WTC11 (cell line): ENCODE measurements at regions not wholly inside any gene's neighbourhood (a gene's known extent, or its start where the extent isn't known, plus 50 kb on each side); places are given as distances from the start of the nearest gene placed in this dataset.

ENCODE experiments used
- ATAC-seq: fragments of 200-7000 bp; cut with Tn5 transposase; 2 replicates; pipeline ENCODE4 v1.10.0; 2021; ENCODE audit warnings: mild to moderate bottlenecking, moderate library complexity
- CTCF ChIA-PET: fragments of 300-600 bp; sonication (Branson Sonifier 250); formaldehyde crosslinking; loops from one replicate; lab custom pipeline; 2021; ENCODE audit warnings: antibody characterized with exemption; lab: Charles Lee
- POLR2A ChIA-PET: fragments of 350-600 bp; sonication (Branson Sonifier 250); formaldehyde crosslinking; loops from one replicate; lab custom pipeline; 2021; ENCODE audit warnings: antibody characterized with exemption; lab: Charles Lee
- DNase-seq: peaks from one replicate; pipeline ENCODE4 v3.0.0; 2021; ENCODE audit warnings: low spot score
- H3K27ac Mint-ChIP-seq: 2 replicates; pipeline ENCODE4 v1.8.0; 2021; ENCODE audit warnings: mixed read lengths
- H3K27me3 Mint-ChIP-seq: 2 replicates; pipeline ENCODE4 v1.8.0; 2021; ENCODE audit warnings: low read depth, mild to moderate bottlenecking, moderate library complexity, mixed read lengths
- H3K36me3 Mint-ChIP-seq: 2 replicates; pipeline ENCODE4 v1.8.0; 2021; ENCODE audit warnings: mixed read lengths
- H3K4me1 Mint-ChIP-seq: 2 replicates; pipeline ENCODE4 v1.8.0; 2022; ENCODE audit warnings: mixed read lengths
- H3K4me3 Mint-ChIP-seq: 2 replicates; pipeline ENCODE4 v1.8.0; 2021; ENCODE audit warnings: mild to moderate bottlenecking, moderate library complexity, mixed read lengths
- H3K9me3 Mint-ChIP-seq: 2 replicates; pipeline ENCODE4 v1.8.0; 2021; ENCODE audit warnings: mixed read lengths
- AFF4 ChIP-seq: sonication (generic); formaldehyde crosslinking; IDR thresholded peaks from 2 replicates; pipeline ENCODE4 v1.8.1; 2023; ENCODE audit warnings: mild to moderate bottlenecking, missing genetic modification reagents, borderline replicate concordance
- ATF3 ChIP-seq: sonication (generic); formaldehyde crosslinking; conservative IDR thresholded peaks from 2 replicates; pipeline ENCODE4 v1.8.1; 2022; ENCODE audit warnings: mild to moderate bottlenecking, missing genetic modification reagents
- EMX1 ChIP-seq: fragments of 250-450 bp; sonication (Bioruptor Pico); IDR thresholded peaks from 2 replicates; pipeline ENCODE4 v1.8.0; 2021; ENCODE audit warnings: mild to moderate bottlenecking
- FOXK1 ChIP-seq: sonication (generic); formaldehyde crosslinking; IDR thresholded peaks from 2 replicates; pipeline ENCODE4 v1.8.0; 2022; ENCODE audit warnings: mild to moderate bottlenecking, moderate library complexity, missing genetic modification reagents
- FOXP1 ChIP-seq: sonication (generic); formaldehyde crosslinking; IDR thresholded peaks from 2 replicates; pipeline ENCODE4 v1.8.0; 2022; ENCODE audit warnings: missing genetic modification reagents, mild to moderate bottlenecking, moderate library complexity, borderline replicate concordance
- GABPB1 ChIP-seq: sonication (generic); formaldehyde crosslinking; IDR thresholded peaks from 2 replicates; pipeline ENCODE4 v1.8.1; 2023; ENCODE audit warnings: mild to moderate bottlenecking, missing genetic modification reagents
- GTF2I ChIP-seq: fragments of 250-450 bp; sonication (Bioruptor Pico); conservative IDR thresholded peaks from 2 replicates; pipeline ENCODE4 v1.4.0; 2021; ENCODE audit warnings: mild to moderate bottlenecking
- IRF2 ChIP-seq: sonication (generic); formaldehyde crosslinking; IDR thresholded peaks from 2 replicates; pipeline ENCODE4 v1.8.0; 2022; ENCODE audit warnings: low read depth, missing genetic modification reagents, borderline replicate concordance
- KAT7 ChIP-seq: sonication (generic); formaldehyde crosslinking; IDR thresholded peaks from 2 replicates; pipeline ENCODE4 v1.8.1; 2023; ENCODE audit warnings: missing genetic modification reagents, mild to moderate bottlenecking, borderline replicate concordance
- MYBL2 ChIP-seq: sonication (generic); formaldehyde crosslinking; IDR thresholded peaks from 2 replicates; pipeline ENCODE4 v1.8.1; 2023; ENCODE audit warnings: mild to moderate bottlenecking, moderate library complexity, missing genetic modification reagents
- NFATC4 ChIP-seq: fragments of 250-450 bp; sonication (Bioruptor Pico); IDR thresholded peaks from 2 replicates; pipeline ENCODE4 v1.9.0; 2021; ENCODE audit warnings: mild to moderate bottlenecking
- NFE2L1 ChIP-seq: sonication (generic); formaldehyde crosslinking; IDR thresholded peaks from 2 replicates; pipeline ENCODE4 v1.8.1; 2023; ENCODE audit warnings: missing genetic modification reagents
- NFYB ChIP-seq: sonication (generic); formaldehyde crosslinking; conservative IDR thresholded peaks from 2 replicates; pipeline ENCODE4 v1.8.0; 2022; ENCODE audit warnings: low read depth, missing genetic modification reagents
- OVOL2 ChIP-seq: fragments of 250-450 bp; sonication (Bioruptor Pico); IDR thresholded peaks from 2 replicates; pipeline ENCODE4 v1.9.0; 2021; ENCODE audit warnings: mild to moderate bottlenecking, borderline replicate concordance
- PREB ChIP-seq: sonication (generic); formaldehyde crosslinking; IDR thresholded peaks from 2 replicates; pipeline ENCODE4 v1.8.1; 2022; ENCODE audit warnings: mild to moderate bottlenecking, missing genetic modification reagents, moderate library complexity, borderline replicate concordance
- SP1 ChIP-seq: sonication (generic); formaldehyde crosslinking; conservative IDR thresholded peaks from 2 replicates; pipeline ENCODE4 v1.8.1; 2022; ENCODE audit warnings: missing genetic modification reagents
- TEAD4 ChIP-seq: sonication (generic); formaldehyde crosslinking; IDR thresholded peaks from 2 replicates; pipeline ENCODE4 v1.8.0; 2022; ENCODE audit warnings: mild to moderate bottlenecking, missing genetic modification reagents
- ZBTB21 ChIP-seq: sonication (generic); formaldehyde crosslinking; IDR thresholded peaks from 2 replicates; pipeline ENCODE4 v1.8.1; 2023; ENCODE audit warnings: mild to moderate bottlenecking, missing genetic modification reagents, borderline replicate concordance
- ZNF281 ChIP-seq: sonication (generic); formaldehyde crosslinking; IDR thresholded peaks from 2 replicates; pipeline ENCODE4 v1.8.0; 2023; ENCODE audit warnings: mild to moderate bottlenecking, missing genetic modification reagents
- ZNF317 ChIP-seq: sonication (generic); formaldehyde crosslinking; IDR thresholded peaks from 2 replicates; pipeline ENCODE4 v1.8.1; 2023; ENCODE audit warnings: low read depth, mild to moderate bottlenecking, moderate library complexity, missing genetic modification reagents, borderline replicate concordance
- ZNF416 ChIP-seq: fragments of 250-450 bp; sonication (Bioruptor Pico); IDR thresholded peaks from 2 replicates; pipeline ENCODE4 v1.9.0; 2021; ENCODE audit warnings: mild to moderate bottlenecking, inconsistent platforms
- ZNF671 ChIP-seq: fragments of 250-450 bp; sonication (Bioruptor Pico); IDR thresholded peaks from 2 replicates; pipeline ENCODE4 v1.8.0; 2021; ENCODE audit warnings: mild to moderate bottlenecking
- TF ChIP-seq, protein P1 (sequence below): sonication (generic); formaldehyde crosslinking; IDR thresholded peaks from 2 replicates; pipeline ENCODE4 v1.8.1; 2023; ENCODE audit warnings: mild to moderate bottlenecking, moderate library complexity, missing genetic modification reagents
- TF ChIP-seq, protein P2 (sequence below): sonication (generic); formaldehyde crosslinking; IDR thresholded peaks from 2 replicates; pipeline ENCODE4 v1.8.1; 2023; ENCODE audit warnings: mild to moderate bottlenecking, missing genetic modification reagents

GRCh38 chr4:45349859-45350258 lies 623.5 kb upstream of the GNPDA2 start (continued):
- TF ChIP-seq, protein P1, sequence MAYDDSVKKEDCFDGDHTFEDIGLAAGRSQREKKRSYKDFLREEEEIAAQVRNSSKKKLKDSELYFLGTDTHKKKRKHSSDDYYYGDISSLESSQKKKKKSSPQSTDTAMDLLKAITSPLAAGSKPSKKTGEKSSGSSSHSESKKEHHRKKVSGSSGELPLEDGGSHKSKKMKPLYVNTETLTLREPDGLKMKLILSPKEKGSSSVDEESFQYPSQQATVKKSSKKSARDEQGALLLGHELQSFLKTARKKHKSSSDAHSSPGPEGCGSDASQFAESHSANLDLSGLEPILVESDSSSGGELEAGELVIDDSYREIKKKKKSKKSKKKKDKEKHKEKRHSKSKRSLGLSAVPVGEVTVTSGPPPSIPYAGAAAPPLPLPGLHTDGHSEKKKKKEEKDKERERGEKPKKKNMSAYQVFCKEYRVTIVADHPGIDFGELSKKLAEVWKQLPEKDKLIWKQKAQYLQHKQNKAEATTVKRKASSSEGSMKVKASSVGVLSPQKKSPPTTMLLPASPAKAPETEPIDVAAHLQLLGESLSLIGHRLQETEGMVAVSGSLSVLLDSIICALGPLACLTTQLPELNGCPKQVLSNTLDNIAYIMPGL (CRISPR knock-in tag): no peak
- TF ChIP-seq NFE2L1 (CRISPR knock-in tag): no peak
- TF ChIP-seq ATF3: no peak
- no peak for TF ChIP-seq AFF4 (CRISPR knock-in tag)
- TF ChIP-seq IRF2 (CRISPR knock-in tag): no peak
- no peak for TF ChIP-seq ZNF416
- TF ChIP-seq TEAD4 (CRISPR knock-in tag): no peak
- no peak for TF ChIP-seq MYBL2 (CRISPR knock-in tag)
- no peak for TF ChIP-seq EMX1 (CRISPR knock-in tag)
- TF ChIP-seq ZNF317: no peak
- no peak for TF ChIP-seq NFYB
- TF ChIP-seq GABPB1 (CRISPR knock-in tag): no peak
- TF ChIP-seq KAT7 (CRISPR knock-in tag): no peak

- Mint-ChIP-seq H3K4me3 (no peak overlapping the region), H3K27ac (no peak overlapping the region; the same call in 1 of the 2 replicates), H3K9me3 (no peaks in the 10 kb centered on the region; the same call in 1 of the 2 replicates), H3K27me3 (no peaks in the 10 kb centered on the region), H3K4me1 (peaks cover 37% of the 10 kb centered on the region), H3K36me3 (no peaks in the 10 kb centered on the region)
- DNase-seq: no peak
- POLR2A ChIA-PET: no interaction called here
- peak; percentile 84 for ATAC-seq
- no peak for TF ChIP-seq ZNF671 (CRISPR knock-in tag)
- TF ChIP-seq ZNF281 (CRISPR knock-in tag): no peak
- TF ChIP-seq, protein P2, sequence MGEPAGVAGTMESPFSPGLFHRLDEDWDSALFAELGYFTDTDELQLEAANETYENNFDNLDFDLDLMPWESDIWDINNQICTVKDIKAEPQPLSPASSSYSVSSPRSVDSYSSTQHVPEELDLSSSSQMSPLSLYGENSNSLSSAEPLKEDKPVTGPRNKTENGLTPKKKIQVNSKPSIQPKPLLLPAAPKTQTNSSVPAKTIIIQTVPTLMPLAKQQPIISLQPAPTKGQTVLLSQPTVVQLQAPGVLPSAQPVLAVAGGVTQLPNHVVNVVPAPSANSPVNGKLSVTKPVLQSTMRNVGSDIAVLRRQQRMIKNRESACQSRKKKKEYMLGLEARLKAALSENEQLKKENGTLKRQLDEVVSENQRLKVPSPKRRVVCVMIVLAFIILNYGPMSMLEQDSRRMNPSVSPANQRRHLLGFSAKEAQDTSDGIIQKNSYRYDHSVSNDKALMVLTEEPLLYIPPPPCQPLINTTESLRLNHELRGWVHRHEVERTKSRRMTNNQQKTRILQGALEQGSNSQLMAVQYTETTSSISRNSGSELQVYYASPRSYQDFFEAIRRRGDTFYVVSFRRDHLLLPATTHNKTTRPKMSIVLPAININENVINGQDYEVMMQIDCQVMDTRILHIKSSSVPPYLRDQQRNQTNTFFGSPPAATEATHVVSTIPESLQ (CRISPR knock-in tag): no peak
- no peak for TF ChIP-seq GTF2I (CRISPR knock-in tag)
- no peak for TF ChIP-seq FOXP1
- no peak for TF ChIP-seq ZBTB21 (CRISPR knock-in tag)
- no peak for TF ChIP-seq OVOL2 (CRISPR knock-in tag)
- no peak for TF ChIP-seq NFATC4
- no peak for TF ChIP-seq FOXK1 (CRISPR knock-in tag)
- no peak for TF ChIP-seq PREB (CRISPR knock-in tag)
- TF ChIP-seq SP1 (CRISPR knock-in tag): no peak
- TF ChIP-seq, all 79 proteins: peak for 0
- CTCF ChIA-PET: no interaction called here
Observed at GRCh38 chr4:45346816-45347435, 620.6 kb upstream of the GNPDA2 start.
